HL-60/S4 treated with phorbol 12-myristate 13-acetate at 8.2 ng/mL for 4 days and 3 days (cell line): ENCODE measurements at regions not wholly inside any gene's neighbourhood (a gene's known extent, or its start where the extent isn't known, plus 50 kb on each side); places are given as distances from the start of the nearest gene placed in this dataset.

Experiments
- in situ Hi-C: fragments of 300-500 bp; cut with MboI; formaldehyde crosslinking; loops from 2 replicates; pipeline ENCODE4 v1.15.0; 2022; ENCODE audit warnings: low sequenced_read_pairs

- in situ Hi-C loops: no loop called here
These were observed 422.1 kb upstream of the CDH5 start for GRCh38 chr16:65944361-65944760.

GRCh38 chr16:65940711-65941110 is 425.8 kb upstream of the CDH5 start:
- in situ Hi-C loops: no loop called here

GRCh38 chr16:65938083-65938482 is 428.4 kb upstream of the CDH5 start:
- in situ Hi-C loops: no loop called here

GRCh38 chr16:65937455-65937854 is 429.0 kb upstream of the CDH5 start:
- in situ Hi-C loops: no loop called here

GRCh38 chr16:65936096-65936495 is 430.4 kb upstream of the CDH5 start:
- in situ Hi-C loops: no loop called here

GRCh38 chr16:65934443-65934842 is 432.0 kb upstream of the CDH5 start:
- in situ Hi-C loops: no loop called here

- in situ Hi-C loops: no loop called here
These were observed 432.8 kb upstream of the CDH5 start for GRCh38 chr16:65933703-65934102.

GRCh38 chr16:65932350-65933072 is 434.0 kb upstream of the CDH5 start:
- in situ Hi-C loops: no loop called here

- in situ Hi-C loops: no loop called here
These were observed 443.6 kb upstream of the CDH5 start for GRCh38 chr16:65922923-65923322.

GRCh38 chr16:65919986-65920376 is 446.5 kb upstream of the CDH5 start:
- in situ Hi-C loops: no loop called here

- in situ Hi-C loops: no loop called here
These were observed 447.1 kb upstream of the CDH5 start for GRCh38 chr16:65919145-65919985.

- in situ Hi-C loops: no loop called here
These were observed 449.0 kb upstream of the CDH5 start for GRCh38 chr16:65917466-65917865.

- in situ Hi-C loops: no loop called here
These were observed 449.5 kb upstream of the CDH5 start for GRCh38 chr16:65916995-65917394.

- in situ Hi-C loops: no loop called here
These were observed 456.2 kb upstream of the CDH5 start for GRCh38 chr16:65910291-65910690.

GRCh38 chr16:65909310-65910050 is 457.0 kb upstream of the CDH5 start:
- in situ Hi-C loops: no loop called here

- in situ Hi-C loops: no loop called here
These were observed 457.9 kb upstream of the CDH5 start for GRCh38 chr16:65908568-65908967.

GRCh38 chr16:65905331-65905730 is 461.2 kb upstream of the CDH5 start:
- in situ Hi-C loops: no loop called here

GRCh38 chr16:65896448-65897153 is 469.9 kb upstream of the CDH5 start:
- in situ Hi-C loops: loop anchor here (25.0 kb wide), 1 partner anchor 366 kb away; no protein-coding TSS in a partner anchor

GRCh38 chr16:65895906-65896305 is 470.6 kb upstream of the CDH5 start:
- in situ Hi-C loops: loop anchor here (25.0 kb wide), 1 partner anchor 366 kb away; no protein-coding TSS in a partner anchor

GRCh38 chr16:65895486-65895885 is 471.0 kb upstream of the CDH5 start:
- in situ Hi-C loops: loop anchor here (25.0 kb wide), 1 partner anchor 367 kb away; no protein-coding TSS in a partner anchor

GRCh38 chr16:65890203-65890602 is 476.3 kb upstream of the CDH5 start:
- in situ Hi-C loops: loop anchor here (25.0 kb wide), 1 partner anchor 372 kb away; no protein-coding TSS in a partner anchor
